H1 (cell line): ENCODE measurements at regions not wholly inside any gene's neighbourhood (a gene's known extent, or its start where the extent isn't known, plus 50 kb on each side); places are given as distances from the start of the nearest gene placed in this dataset.
A peak's percentile ranks its signal among the peaks of the same experiment; 100 is the strongest.
"Not testable (repeated sequence)": the region's sequence is repeated elsewhere in the genome, so short reads cannot be mapped to it uniquely, and the experiment has no call there.

Experiments
- CTCF ChIA-PET: fragments of 300-600 bp; sonication (Branson Sonifier 250); formaldehyde crosslinking; loops from one replicate; lab custom pipeline; 2021; ENCODE audit not compliant: partially characterized antibody; lab: Charles Lee
- POLR2A ChIA-PET: fragments of 300-600 bp; sonication (Branson Sonifier 250); formaldehyde crosslinking; loops from one replicate; lab custom pipeline; 2021; ENCODE audit warnings: inconsistent platforms; ENCODE audit not compliant: partially characterized antibody; lab: Charles Lee
- DNase-seq, 2 experiments: peaks; one replicate each; pipeline versions ENCODE4 v3.0.0 to v3.0.0-alpha.2; 2010 to 2022; ENCODE audit warnings: low spot score in 2 of 2, low read depth in 1 of 2, mixed read lengths in 1 of 2
- FAIRE-seq: peaks from 2 replicates; lab custom pipeline; 2011; peaks lifted over from hg19 to GRCh38; lab: Jason Lieb, UNC
- H2AFZ ChIP-seq: 2 replicates; pipeline ENCODE4 v1.8.1; 2012; ENCODE audit warnings: low read length, inconsistent platforms
- H2AK5ac ChIP-seq: 2 replicates; pipeline ENCODE4 v1.6.1; 2013; ENCODE audit warnings: low read depth, low read length
- H2BK120ac ChIP-seq: replicated peaks from 2 replicates; pipeline ENCODE3; 2013; ENCODE audit warnings: low read depth, low read length, inconsistent platforms
- H2BK12ac ChIP-seq: 2 replicates; pipeline ENCODE4 v1.6.1; 2013; ENCODE audit warnings: low read depth, low read length
- H2BK15ac ChIP-seq: 2 replicates; pipeline ENCODE4 v1.6.1; 2013; ENCODE audit warnings: low read length
- H2BK20ac ChIP-seq: 2 replicates; pipeline ENCODE4 v1.6.1; 2013; ENCODE audit warnings: low read length
- H2BK5ac ChIP-seq: 2 replicates; pipeline ENCODE4 v1.6.1; 2013; ENCODE audit warnings: low read depth, low read length
- H3K14ac ChIP-seq: 2 replicates; pipeline ENCODE4 v1.6.1; 2013; ENCODE audit warnings: inconsistent platforms; ENCODE audit not compliant: insufficient read length
- H3K18ac ChIP-seq: 2 replicates; pipeline ENCODE4 v1.6.1; 2013; ENCODE audit warnings: low read length; ENCODE audit errors: extremely low read depth
- H3K23ac ChIP-seq: 2 replicates; pipeline ENCODE4 v1.6.1; 2013; ENCODE audit warnings: inconsistent platforms; ENCODE audit not compliant: insufficient read length
- H3K23me2 ChIP-seq: 2 replicates; pipeline ENCODE4 v1.6.1; 2013; ENCODE audit warnings: low read depth, low read length
- H3K27ac ChIP-seq: 2 replicates; pipeline ENCODE4 v1.6.1; 2011; ENCODE audit warnings: low read depth, low read length, inconsistent platforms
- H3K27me3 ChIP-seq, 4 experiments: replicated peaks in 1 of 4; 1 replicate in 1 of 4; 2 replicates in 3 of 4; pipeline versions ENCODE4 v1.6.1 to v1.8.1; 2011 to 2013; ENCODE audit warnings: low read length in 3 of 4, mild to moderate bottlenecking in 3 of 4, inconsistent platforms in 2 of 4, mixed read lengths in 2 of 4, moderate library complexity in 1 of 4; ENCODE audit not compliant: control insufficient read depth in 3 of 4, insufficient read depth in 3 of 4; ENCODE audit errors: extremely low read depth in 1 of 4
- H3K36me3 ChIP-seq, 4 experiments: 2 replicates each; pipeline versions ENCODE4 v1.6.1 to v1.8.1; 2011 to 2013; ENCODE audit warnings: mild to moderate bottlenecking in 4 of 4, low read length in 3 of 4, moderate library complexity in 2 of 4, control low read depth in 1 of 4, inconsistent platforms in 1 of 4; ENCODE audit not compliant: insufficient read depth in 4 of 4, control insufficient read depth in 2 of 4
- H3K4ac ChIP-seq: replicated peaks from 2 replicates; pipeline ENCODE3; 2013; ENCODE audit warnings: low read length, low read depth, mixed read lengths, inconsistent platforms; ENCODE audit not compliant: insufficient read length
- H3K4me1 ChIP-seq, 4 experiments: replicated peaks in 1 of 4; 1 replicate in 1 of 4; 2 replicates in 3 of 4; pipeline versions ENCODE4 v1.6.1 to v1.8.1; 2011 to 2013; ENCODE audit warnings: low read length in 3 of 4, inconsistent platforms in 2 of 4, mixed read lengths in 1 of 4; ENCODE audit not compliant: insufficient read depth in 4 of 4, control insufficient read depth in 3 of 4
- H3K4me2 ChIP-seq, 2 experiments: 2 replicates each; pipeline versions ENCODE4 v1.6.1 to v1.8.1; 2011 to 2013; ENCODE audit warnings: low read depth in 2 of 2, low read length in 2 of 2, control low read depth in 1 of 2, inconsistent platforms in 1 of 2, mild to moderate bottlenecking in 1 of 2; ENCODE audit not compliant: insufficient read depth in 1 of 2
- H3K4me3 ChIP-seq, 4 experiments: fragments of 200-600, 300-600 bp in 1 of 4; sonication (generic), shearing (Covaris generic), sonication (Bioruptor Twin) in 1 of 4; 2 replicates each; pipeline versions ENCODE4 v1.5.1 to v1.8.1; 2011 to 2016; ENCODE audit warnings: low read length in 4 of 4, low read depth in 3 of 4, control low read depth in 2 of 4, inconsistent platforms in 2 of 4, mild to moderate bottlenecking in 2 of 4, mixed read lengths in 1 of 4, moderate library complexity in 1 of 4; ENCODE audit not compliant: insufficient read depth in 2 of 4; ENCODE audit errors: extremely low read depth in 1 of 4
- H3K56ac ChIP-seq: replicated peaks from 2 replicates; pipeline ENCODE3; 2013; ENCODE audit warnings: low read depth, mild to moderate bottlenecking, mixed read lengths, low read length, inconsistent platforms; ENCODE audit not compliant: insufficient read length
- H3K79me1 ChIP-seq: 2 replicates; pipeline ENCODE4 v1.6.1; 2013; ENCODE audit warnings: low read depth, low read length, control low read depth
- H3K79me2 ChIP-seq, 2 experiments: 2 replicates each; pipeline versions ENCODE4 v1.6.1 to v1.8.1; 2012 to 2013; ENCODE audit warnings: low read length in 2 of 2, mild to moderate bottlenecking in 2 of 2, inconsistent platforms in 1 of 2; ENCODE audit not compliant: insufficient read depth in 2 of 2, control insufficient read depth in 1 of 2
- H3K9ac ChIP-seq, 4 experiments: replicated peaks in 1 of 4; 1 replicate in 1 of 4; 2 replicates in 3 of 4; pipeline versions ENCODE4 v1.6.1 to v1.8.1; 2011 to 2013; ENCODE audit warnings: low read depth in 3 of 4, low read length in 3 of 4, control low read depth in 2 of 4, mild to moderate bottlenecking in 2 of 4, moderate library complexity in 2 of 4, inconsistent platforms in 1 of 4; ENCODE audit errors: extremely low read depth in 1 of 4
- H3K9me3 ChIP-seq, 2 experiments: 2 replicates each; pipeline versions ENCODE4 v1.6.1 to v1.8.1; 2012 to 2013; ENCODE audit warnings: mild to moderate bottlenecking in 2 of 2, moderate library complexity in 2 of 2, control low read depth in 1 of 2, inconsistent platforms in 1 of 2, low read depth in 1 of 2, low read length in 1 of 2, mixed read lengths in 1 of 2; ENCODE audit not compliant: insufficient read depth in 2 of 2
- H4K20me1 ChIP-seq, 2 experiments: replicated peaks in 1 of 2; 2 replicates each; pipeline versions ENCODE3 to v1.8.1; 2011 to 2013; ENCODE audit warnings: inconsistent platforms in 2 of 2, low read length in 2 of 2, mild to moderate bottlenecking in 1 of 2; ENCODE audit not compliant: insufficient read depth in 2 of 2, control insufficient read depth in 1 of 2
- H4K5ac ChIP-seq: 2 replicates; pipeline ENCODE4 v1.6.1; 2013; ENCODE audit warnings: low read length, low read depth, mixed read lengths, inconsistent platforms; ENCODE audit not compliant: insufficient read length
- H4K8ac ChIP-seq: 2 replicates; pipeline ENCODE4 v1.8.0; 2013; ENCODE audit warnings: mild to moderate bottlenecking, moderate library complexity, low read length, inconsistent platforms; ENCODE audit not compliant: insufficient read depth; ENCODE audit errors: extremely low read depth
- H4K91ac ChIP-seq: replicated peaks from 2 replicates; pipeline ENCODE3; 2013; ENCODE audit warnings: low read length, mixed read lengths, inconsistent platforms; ENCODE audit not compliant: insufficient read length
- WGBS, 2 experiments: shearing (Covaris generic) in 1 of 2; methylation state at CpG; one replicate each; pipeline versions ENCODE4 v1.1.6 to v1.1.7; 2013 to 2015; ENCODE audit warnings: low lambda C conversion rate in 2 of 2, mixed read lengths in 2 of 2, inconsistent platforms in 1 of 2, low coverage in 1 of 2, missing lambda C conversion rate in 1 of 2; ENCODE audit not compliant: insufficient replicate concordance in 2 of 2, insufficient coverage in 1 of 2, insufficient read length in 1 of 2; ENCODE audit errors: extremely low coverage in 1 of 2, missing lambda C conversion rate in 1 of 2; 5-methylcytosine and 5-hydroxymethylcytosine counted together

DNA sequence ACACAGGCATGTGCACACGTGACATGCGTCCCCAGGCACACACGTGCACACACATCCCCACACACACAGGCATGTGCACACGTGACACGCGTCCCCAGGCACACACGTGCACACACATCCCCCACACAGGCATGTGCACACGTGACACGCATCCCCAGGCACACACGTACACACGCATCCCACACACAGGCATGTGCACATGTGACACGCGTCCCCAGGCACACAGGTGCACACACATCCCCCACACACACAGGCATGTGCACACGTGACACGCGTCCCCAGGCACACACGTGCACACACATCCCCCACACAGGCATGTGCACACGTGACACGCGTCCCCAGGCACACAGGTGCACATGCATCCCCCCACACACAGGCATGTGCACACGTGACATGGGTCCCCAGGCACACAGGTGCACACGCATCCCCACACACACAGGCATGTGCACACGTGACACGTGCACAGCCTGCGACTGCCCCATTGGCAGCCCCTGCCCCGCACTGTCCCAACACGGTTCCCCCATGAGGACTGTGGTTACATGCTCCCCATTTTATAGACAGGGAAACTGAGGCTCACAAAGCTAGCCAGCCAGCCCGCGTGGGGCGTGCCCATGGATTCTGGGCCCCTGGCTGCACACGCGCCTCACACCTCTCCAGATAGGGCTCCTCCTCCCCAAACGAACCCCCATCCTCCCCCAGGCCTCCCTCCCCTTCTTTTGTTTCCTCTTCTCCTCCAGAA is 193.2 kb upstream of the PPP1R26 start:
- not testable (repeated sequence) for FAIRE-seq, H3K9me3 ChIP-seq, H3K79me2 ChIP-seq, H3K23ac ChIP-seq, H2BK15ac ChIP-seq, H3K18ac ChIP-seq, H3K14ac ChIP-seq, H2BK20ac ChIP-seq, H3K56ac ChIP-seq, H3K4me3 ChIP-seq, H4K91ac ChIP-seq, H3K79me1 ChIP-seq, H2BK120ac ChIP-seq, H3K23me2 ChIP-seq, H3K4me2 ChIP-seq, H3K27ac ChIP-seq, H3K4ac ChIP-seq, DNase-seq, H4K8ac ChIP-seq, H4K20me1 ChIP-seq, H3K9ac ChIP-seq, H3K27me3 ChIP-seq, H3K4me1 ChIP-seq, H3K36me3 ChIP-seq, H2AFZ ChIP-seq, H4K5ac ChIP-seq
- POLR2A ChIA-PET = interaction anchor here (1.2 kb wide), 1 partner anchor 57 kb away, joined by 3 read pairs; no protein-coding TSS in a partner anchor
- WGBS, 2 experiments = 94% methylated on average over 30 of the region's 33 CpGs; no CpG with 5 or more reads in 1 of the 2 experiments
- CTCF ChIA-PET = interaction anchor here (1.3 kb wide), 1 partner anchor 40 kb away, joined by 3 read pairs; no protein-coding TSS in a partner anchor
- Histone ChIP-seq H2BK5ac (peak overlapping the region; percentile 44; the same call in 1 of the 2 replicates), H2AK5ac (0 out of 2 replicates have a peak overlapping the region, but pooled peaks have one; percentile 75), H2BK12ac (peak overlapping the region; percentile 68; the same call in 1 of the 2 replicates)
